ENCODE measurements at regions not wholly inside any gene's neighbourhood (a gene's known extent, or its start where the extent isn't known, plus 50 kb on each side); places are given as distances from the start of the nearest gene placed in this dataset.
"Not testable (repeated sequence)": the region's sequence is repeated elsewhere in the genome, so short reads cannot be mapped to it uniquely, and the experiment has no call there.

GRCh38 chr4:49227941-49228340, 241.9 kb downstream of the CWH43 start:
- DNase-seq (ENCODE audit: low read depth in 2 of 2) = not testable (repeated sequence)

GRCh38 chr4:49229243-49229642, 243.2 kb downstream of the CWH43 start:
- DNase-seq (ENCODE audit: low read depth in 2 of 2) = not testable (repeated sequence)

- DNase-seq (ENCODE audit: low read depth in 2 of 2) = not testable (repeated sequence)
Observed at GRCh38 chr4:49229713-49230112, 243.6 kb downstream of the CWH43 start.

- DNase-seq (ENCODE audit: low read depth in 2 of 2) = not testable (repeated sequence)
Observed at GRCh38 chr4:49233346-49233745, 247.3 kb downstream of the CWH43 start.

GRCh38 chr4:49233749-49234148, 247.7 kb downstream of the CWH43 start:
- not testable (repeated sequence) for DNase-seq (ENCODE audit: low read depth in 2 of 2)

- not testable (repeated sequence) for DNase-seq (ENCODE audit: low read depth in 2 of 2)
Observed at GRCh38 chr4:49234382-49234781, 248.3 kb downstream of the CWH43 start.

- not testable (repeated sequence) for DNase-seq (ENCODE audit: low read depth in 2 of 2)
Observed at GRCh38 chr4:49235413-49236160, 249.5 kb downstream of the CWH43 start.

- not testable (repeated sequence) for DNase-seq (ENCODE audit: low read depth in 2 of 2)
Observed at GRCh38 chr4:49236474-49236873, 250.4 kb downstream of the CWH43 start.

- DNase-seq (ENCODE audit: low read depth in 2 of 2) = not testable (repeated sequence)
Observed at GRCh38 chr4:49241295-49241694, 255.2 kb downstream of the CWH43 start.

- DNase-seq (ENCODE audit: low read depth in 2 of 2) = not testable (repeated sequence)
Observed at GRCh38 chr4:49262786-49263185, 276.7 kb downstream of the CWH43 start.

- DNase-seq (ENCODE audit: low read depth in 2 of 2) = not testable (repeated sequence)
Observed at GRCh38 chr4:49270435-49270834, 284.4 kb downstream of the CWH43 start.

- DNase-seq (ENCODE audit: low read depth in 2 of 2) = not testable (repeated sequence)
Observed at GRCh38 chr4:49270912-49271311, 284.8 kb downstream of the CWH43 start.

GRCh38 chr4:49285905-49286304, 299.8 kb downstream of the CWH43 start:
- DNase-seq (ENCODE audit: low read depth in 2 of 2) = not testable (repeated sequence)

GRCh38 chr4:49286926-49287745, 301.1 kb downstream of the CWH43 start:
- DNase-seq (ENCODE audit: low read depth in 2 of 2) = not testable (repeated sequence)

GRCh38 chr4:49287893-49288292, 301.8 kb downstream of the CWH43 start:
- not testable (repeated sequence) for DNase-seq (ENCODE audit: low read depth in 2 of 2)

- not testable (repeated sequence) for DNase-seq (ENCODE audit: low read depth in 2 of 2)
Observed at GRCh38 chr4:49288796-49289195, 302.7 kb downstream of the CWH43 start.

- not testable (repeated sequence) for DNase-seq (ENCODE audit: low read depth in 2 of 2)
Observed at GRCh38 chr4:49314815-49315214, 328.7 kb downstream of the CWH43 start.

GRCh38 chr4:49320725-49321410, 334.8 kb downstream of the CWH43 start:
- DNase-seq (ENCODE audit: low read depth in 2 of 2) = not testable (repeated sequence)

GRCh38 chr4:49321511-49322300, 335.6 kb downstream of the CWH43 start:
- DNase-seq (ENCODE audit: low read depth in 2 of 2) = not testable (repeated sequence)

GRCh38 chr4:49322610-49323572, 336.8 kb downstream of the CWH43 start:
- not testable (repeated sequence) for DNase-seq (ENCODE audit: low read depth in 2 of 2)
